Fibroblast of skin of right quadriceps (primary cell): ENCODE measurements at regions not wholly inside any gene's neighbourhood (a gene's known extent, or its start where the extent isn't known, plus 50 kb on each side); places are given as distances from the start of the nearest gene placed in this dataset.

ENCODE experiments used
- DNase-seq: peaks from one replicate; pipeline ENCODE4 v3.0.0-alpha.2; 2013

- peak; percentile 57 for DNase-seq
Measured at GRCh38 chr17:5788266-5788900, 204.1 kb upstream of the NLRP1 start.

GRCh38 chr17:5789528-5789927 lies 205.2 kb upstream of the NLRP1 start:
- DNase-seq, result peak; percentile 26

GRCh38 chr17:5793157-5793556 lies 208.8 kb upstream of the NLRP1 start:
- DNase-seq, result no peak

GRCh38 chr17:5793899-5794298 lies 209.6 kb upstream of the NLRP1 start:
- DNase-seq, result no peak

GRCh38 chr17:5794385-5794784 lies 210.1 kb upstream of the NLRP1 start:
- no peak for DNase-seq

GRCh38 chr17:5794881-5795506 lies 210.7 kb upstream of the NLRP1 start:
- no peak for DNase-seq

- DNase-seq, result no peak
Measured at GRCh38 chr17:5797447-5798050, 213.2 kb upstream of the NLRP1 start.

- peak; percentile 52 for DNase-seq
Measured at GRCh38 chr17:5798094-5798493, 213.8 kb upstream of the NLRP1 start.

GRCh38 chr17:5800131-5800530 lies 215.8 kb upstream of the NLRP1 start:
- no peak for DNase-seq

- peak; percentile 28 for DNase-seq
Measured at GRCh38 chr17:5800646-5801045, 216.3 kb upstream of the NLRP1 start.

- no peak for DNase-seq
Measured at GRCh38 chr17:5804251-5804650, 219.9 kb upstream of the NLRP1 start.

- DNase-seq, result no peak
Measured at GRCh38 chr17:5809056-5809455, 224.7 kb upstream of the NLRP1 start.

- DNase-seq, result no peak
Measured at GRCh38 chr17:5809580-5810188, 225.4 kb upstream of the NLRP1 start.

GRCh38 chr17:5812590-5812989 lies 228.3 kb upstream of the NLRP1 start:
- no peak for DNase-seq

- DNase-seq, result no peak
Measured at GRCh38 chr17:5813357-5813756, 229.0 kb upstream of the NLRP1 start.

GRCh38 chr17:5815396-5815795 lies 231.1 kb upstream of the NLRP1 start:
- DNase-seq, result no peak

- DNase-seq, result peak; percentile 33
Measured at GRCh38 chr17:5816491-5817070, 232.3 kb upstream of the NLRP1 start.

- no peak for DNase-seq
Measured at GRCh38 chr17:5817475-5818395, 233.4 kb upstream of the NLRP1 start.

GRCh38 chr17:5819396-5819795 lies 235.1 kb upstream of the NLRP1 start:
- peak; percentile 19 for DNase-seq

GRCh38 chr17:5819921-5820685 lies 235.8 kb upstream of the NLRP1 start:
- DNase-seq, result no peak

- peak; percentile 70 for DNase-seq
Measured at GRCh38 chr17:5820721-5821456, 236.6 kb upstream of the NLRP1 start.
